Esophagus muscularis mucosa (tissue), 3 donors: ENCODE measurements at regions not wholly inside any gene's neighbourhood (a gene's known extent, or its start where the extent isn't known, plus 50 kb on each side); places are given as distances from the start of the nearest gene placed in this dataset.

Source experiments
- EP300 ChIP-seq: sonication (generic); formaldehyde crosslinking; IDR thresholded peaks from one replicate; pipeline ENCODE4 v1.6.1; 2017; ENCODE audit warnings: antibody characterized with exemption
- POLR2AphosphoS5 ChIP-seq, 2 donors: sonication (generic); formaldehyde crosslinking; IDR thresholded peaks; one replicate each; pipeline ENCODE4 v1.6.1; 2017; ENCODE audit warnings: antibody characterized with exemption in 2 of 2

DNA sequence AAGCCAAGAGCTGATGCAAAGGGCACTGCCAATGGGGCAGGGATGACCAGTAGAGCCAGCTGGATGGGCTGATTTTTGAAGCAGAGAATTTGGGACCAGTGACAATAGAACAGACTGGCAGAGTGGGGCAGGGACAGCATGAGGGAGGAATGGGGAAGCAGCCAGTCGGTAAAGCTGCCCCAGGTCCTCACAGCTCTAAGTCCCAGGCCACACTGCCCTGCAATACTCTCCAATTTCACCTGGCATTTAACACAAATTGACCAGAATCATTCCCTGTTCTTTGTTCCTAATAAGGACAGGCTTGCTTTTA lies 186.9 kb downstream of the CTTN start:
- TF ChIP-seq EP300 (no peak), POLR2AphosphoS5 (IDR thresholded peaks at IDR 0.05) (no peak)
